ENCODE measurements at regions not wholly inside any gene's neighbourhood (a gene's known extent, or its start where the extent isn't known, plus 50 kb on each side); places are given as distances from the start of the nearest gene placed in this dataset.

GRCh38 chr12:123085730-123086487, 65.0 kb downstream of the PITPNM2 start:
- H3K4me3 ChIP-seq (ENCODE audit: low read length) = no peak overlapping the region
- no peak overlapping the region for H3K9ac ChIP-seq (ENCODE audit: low read length)
- TF ChIP-seq CTCF (conservative IDR thresholded peaks at IDR 0.05; ENCODE audit: low read depth, low read length) = no peak
- TF ChIP-seq EZH2 (IDR thresholded peaks at IDR 0.05; ENCODE audit: low read length, unreplicated experiment) = no peak
- no peak for TF ChIP-seq EZH2phosphoT487 (IDR thresholded peaks at IDR 0.05; ENCODE audit: borderline replicate concordance, low read length)
- H3K9me2 ChIP-seq (replicated peaks; ENCODE audit: low read length) = no peaks in the 10 kb centered on the region
- BruUV-seq (replicated peaks) = no TSS peak
- ChIA-PET POLR2A (ENCODE audit: unreplicated experiment) (no interaction called here), CTCF (no interaction called here)
- peak; percentile 96 for DNase-seq
- ATAC-seq = peak; percentile 77
- H3K9me3 ChIP-seq (ENCODE audit: low read length) = no peaks in the 10 kb centered on the region
- H3K4me1 ChIP-seq (ENCODE audit: insufficient read depth, low read length) = peaks cover 40% of the 10 kb centered on the region
- H3K36me3 ChIP-seq (ENCODE audit: low read depth, low read length) = no peaks in the 10 kb centered on the region; the same call in 1 of the 2 replicates
- H3K4me2 ChIP-seq (ENCODE audit: low read length) = peak overlapping the region; percentile 67
- peaks cover 8% of the 10 kb centered on the region for H3F3A ChIP-seq (ENCODE audit: low read length, unreplicated experiment)
- no peaks in the 10 kb centered on the region for H4K20me1 ChIP-seq (ENCODE audit: low read length)
- intact Hi-C loops (cut with micrococcal nuclease) = loop anchor here (5.0 kb wide), 2 partner anchors 66 to 146 kb away; partner anchors contain the start of genes MPHOSPH9, MTRFR and PITPNM2
- H2AFZ ChIP-seq (ENCODE audit: low read length) = 0 out of 2 replicates have a peak overlapping the region, but pooled peaks have one; percentile 27
- no peaks in the 10 kb centered on the region for H3K79me2 ChIP-seq (ENCODE audit: low read length)
- H3K27me3 ChIP-seq (ENCODE audit: low read length) = no peaks in the 10 kb centered on the region
- peak overlapping the region; percentile 64 for H3K27ac ChIP-seq (ENCODE audit: low read length)

GRCh38 chr12:123085066-123085465, 65.8 kb downstream of the PITPNM2 start:
- intact Hi-C loops (cut with micrococcal nuclease) = loop anchor here (5.0 kb wide), 2 partner anchors 67 to 147 kb away; partner anchors contain the start of genes MPHOSPH9, MTRFR and PITPNM2
- ChIA-PET CTCF (no interaction called here), POLR2A (ENCODE audit: unreplicated experiment) (interaction anchor here (0.6 kb wide), 1 partner anchor 76 kb away, joined by 4 read pairs; no protein-coding TSS in a partner anchor)
- DNase-seq = no peak
- Histone ChIP-seq H3K9ac (ENCODE audit: low read length) (no peak overlapping the region), H3K36me3 (ENCODE audit: low read depth, low read length) (no peaks in the 10 kb centered on the region), H3K4me1 (ENCODE audit: insufficient read depth, low read length) (peaks cover 32% of the 10 kb centered on the region), H3K79me2 (ENCODE audit: low read length) (no peaks in the 10 kb centered on the region), H3K9me3 (ENCODE audit: low read length) (no peaks in the 10 kb centered on the region), H3K4me2 (ENCODE audit: low read length) (peak overlapping the region; percentile 67; the same call in 1 of the 2 replicates), H3K9me2 (replicated peaks; ENCODE audit: low read length) (no peaks in the 10 kb centered on the region), H3K4me3 (ENCODE audit: low read length) (no peak overlapping the region), H3K27me3 (ENCODE audit: low read length) (no peaks in the 10 kb centered on the region), H3F3A (ENCODE audit: low read length, unreplicated experiment) (no peaks in the 10 kb centered on the region), H4K20me1 (ENCODE audit: low read length) (no peaks in the 10 kb centered on the region), H2AFZ (ENCODE audit: low read length) (no peak overlapping the region), H3K27ac (ENCODE audit: low read length) (peak overlapping the region; percentile 64; the same call in 1 of the 2 replicates)
- ATAC-seq = no peak
- no peak for TF ChIP-seq EZH2 (IDR thresholded peaks at IDR 0.05; ENCODE audit: low read length, unreplicated experiment)
- no peak for TF ChIP-seq EZH2phosphoT487 (IDR thresholded peaks at IDR 0.05; ENCODE audit: borderline replicate concordance, low read length)
- no peak for TF ChIP-seq CTCF (conservative IDR thresholded peaks at IDR 0.05; ENCODE audit: low read depth, low read length)
- no TSS peak for BruUV-seq (replicated peaks)

Data from PC-3 (cell line).